Right kidney (tissue), 1 donor: ENCODE measurements at regions not wholly inside any gene's neighbourhood (a gene's known extent, or its start where the extent isn't known, plus 50 kb on each side); places are given as distances from the start of the nearest gene placed in this dataset.

Experiments
- DNase-seq: peaks from one replicate; pipeline ENCODE4 v3.0.0-alpha.2; 2016

- DNase-seq, result no peak
These were observed 102.3 kb upstream of the TMPRSS2 start for GRCh38 chr21:41610042-41610839.

DNA sequence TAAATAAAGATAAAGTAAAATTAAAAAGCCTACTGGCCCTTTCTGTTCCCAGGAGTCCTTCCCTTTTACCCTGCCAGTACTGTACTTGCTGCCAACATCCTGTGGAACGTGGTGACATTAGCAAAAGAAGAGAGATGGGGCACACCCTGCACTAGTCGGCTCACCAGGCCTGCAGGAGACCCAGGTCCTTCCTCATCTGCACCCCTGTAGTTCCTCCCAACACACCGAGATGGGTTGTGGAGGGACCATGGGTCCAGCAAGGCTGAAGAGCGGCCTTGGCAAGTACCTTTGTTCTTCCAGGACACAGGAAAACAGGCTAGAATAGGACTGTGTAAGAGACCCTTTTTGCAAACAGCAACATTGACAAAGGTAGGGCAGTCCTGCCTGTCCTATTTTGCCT, 98.7 kb upstream of the TMPRSS2 start:
- DNase-seq, result no peak

DNA sequence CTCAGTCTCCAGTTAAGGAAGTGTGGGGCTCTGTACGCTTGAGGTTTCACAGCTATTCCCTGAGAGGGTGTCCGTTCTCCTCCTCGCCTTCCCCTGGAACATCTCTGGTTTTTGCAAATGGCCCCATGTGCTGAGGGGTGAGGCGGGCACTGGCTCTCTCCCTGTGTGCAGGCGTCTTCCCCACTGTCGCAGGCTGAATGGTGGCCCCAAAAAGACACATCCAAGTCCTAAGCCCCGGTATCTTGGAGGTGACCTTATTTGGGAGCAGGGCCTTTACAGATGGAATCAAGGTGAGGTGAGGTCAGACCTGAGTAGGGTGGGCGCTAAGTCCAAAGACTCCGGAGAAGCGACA, 98.0 kb upstream of the TMPRSS2 start:
- DNase-seq, result no peak

GRCh38 chr21:41605178-41605933, 97.4 kb upstream of the TMPRSS2 start:
- DNase-seq, result no peak

DNA sequence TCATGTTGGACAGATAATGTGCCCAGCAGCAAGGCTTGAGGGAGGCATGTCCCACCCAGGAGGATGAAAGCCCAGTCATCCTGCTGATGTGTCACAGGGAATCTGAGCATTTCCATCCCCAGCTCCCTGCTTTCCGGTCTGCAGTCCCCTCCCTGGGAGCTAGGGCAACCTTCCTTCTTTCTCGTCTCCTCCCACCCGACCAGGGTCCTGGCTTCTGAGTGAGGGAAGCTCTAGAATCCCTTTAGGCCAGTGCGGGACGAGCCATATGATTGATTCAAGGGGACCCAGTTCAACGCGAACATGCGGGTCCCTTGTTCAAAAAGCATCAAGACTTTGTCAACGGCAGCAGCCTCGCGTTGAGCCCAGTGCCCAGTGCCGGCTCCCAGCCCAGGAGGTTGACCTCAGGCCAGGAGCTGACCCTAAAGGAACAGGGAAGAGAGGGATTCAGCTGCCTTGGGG, 96.7 kb upstream of the TMPRSS2 start:
- no peak for DNase-seq

DNA sequence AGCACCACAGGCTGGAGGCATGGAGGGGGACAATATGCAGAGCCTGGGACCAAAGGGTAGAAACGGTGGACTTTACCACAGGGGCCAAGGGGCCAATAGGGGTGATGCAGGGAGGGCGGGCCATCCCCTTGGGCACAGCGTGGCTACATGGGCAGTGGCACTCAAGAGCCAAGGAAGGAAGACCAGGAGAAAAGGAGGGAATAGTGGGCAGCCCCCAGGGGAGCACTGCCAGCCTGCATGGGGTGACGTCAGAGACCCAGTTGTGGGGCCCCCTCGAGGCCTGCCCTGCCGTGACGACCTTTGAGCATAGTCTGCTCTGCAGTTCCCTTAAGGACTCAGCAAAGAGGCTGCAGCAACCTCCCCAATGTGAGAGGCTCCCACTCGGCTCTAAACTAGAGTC, 95.5 kb upstream of the TMPRSS2 start:
- DNase-seq, result no peak

DNA sequence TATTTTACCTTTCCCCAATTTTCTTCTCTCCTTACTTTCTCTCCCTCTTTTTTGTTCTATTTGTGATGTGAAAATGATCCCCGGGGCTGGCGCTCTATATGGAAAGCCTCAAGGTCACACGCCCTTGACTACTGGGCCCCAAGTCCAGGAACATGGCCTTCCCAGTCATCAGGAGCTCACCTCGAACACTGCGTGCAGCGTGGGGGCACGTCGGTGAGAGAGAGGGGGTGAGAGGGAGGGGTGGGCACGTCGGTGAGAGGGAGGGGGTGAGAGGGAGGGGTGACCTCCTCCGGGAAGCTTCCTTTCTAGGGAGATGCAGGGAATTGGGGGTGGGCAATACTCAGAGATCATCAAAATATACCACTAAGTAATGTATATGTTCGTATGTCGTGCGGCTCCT, 94.6 kb upstream of the TMPRSS2 start:
- DNase-seq, result no peak

DNA sequence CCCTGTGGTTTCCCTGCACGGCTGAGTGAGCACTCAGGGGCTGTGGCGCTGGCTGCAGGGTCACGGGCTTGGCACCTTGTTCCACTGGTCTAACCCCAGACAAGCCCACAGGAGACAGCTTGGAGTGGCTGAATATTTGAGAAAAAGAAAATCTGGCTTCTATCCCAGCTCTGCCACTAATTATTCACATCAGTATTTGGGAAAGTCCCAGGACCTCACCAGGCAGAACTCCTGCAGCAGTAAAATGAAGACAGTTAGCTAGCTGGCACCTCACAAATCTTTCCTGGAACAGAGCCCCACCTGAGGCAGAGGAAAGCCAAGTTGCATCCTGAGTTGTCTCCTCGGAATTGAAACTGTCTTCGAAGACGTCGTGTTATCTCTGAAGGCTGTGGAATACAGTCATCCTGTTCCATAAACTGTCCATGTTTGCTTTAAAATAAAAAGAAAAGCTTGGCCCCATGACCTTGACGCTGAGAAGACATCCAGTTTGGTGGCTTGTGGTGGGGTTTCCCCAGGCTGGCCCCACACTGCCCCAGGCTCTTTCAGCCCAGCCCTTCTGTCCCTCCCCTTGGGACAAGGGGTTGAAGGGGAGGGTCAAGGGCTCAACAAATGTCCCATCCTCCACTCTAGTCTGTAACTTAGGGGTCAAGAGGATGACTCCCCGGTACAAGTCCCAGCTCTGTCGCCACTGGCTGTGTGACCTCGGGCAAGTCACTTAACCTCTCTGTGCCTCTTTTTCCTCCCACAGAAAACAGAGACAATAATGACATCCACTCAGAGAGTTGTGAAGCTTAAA, 93.8 kb upstream of the TMPRSS2 start:
- DNase-seq, result no peak

DNA sequence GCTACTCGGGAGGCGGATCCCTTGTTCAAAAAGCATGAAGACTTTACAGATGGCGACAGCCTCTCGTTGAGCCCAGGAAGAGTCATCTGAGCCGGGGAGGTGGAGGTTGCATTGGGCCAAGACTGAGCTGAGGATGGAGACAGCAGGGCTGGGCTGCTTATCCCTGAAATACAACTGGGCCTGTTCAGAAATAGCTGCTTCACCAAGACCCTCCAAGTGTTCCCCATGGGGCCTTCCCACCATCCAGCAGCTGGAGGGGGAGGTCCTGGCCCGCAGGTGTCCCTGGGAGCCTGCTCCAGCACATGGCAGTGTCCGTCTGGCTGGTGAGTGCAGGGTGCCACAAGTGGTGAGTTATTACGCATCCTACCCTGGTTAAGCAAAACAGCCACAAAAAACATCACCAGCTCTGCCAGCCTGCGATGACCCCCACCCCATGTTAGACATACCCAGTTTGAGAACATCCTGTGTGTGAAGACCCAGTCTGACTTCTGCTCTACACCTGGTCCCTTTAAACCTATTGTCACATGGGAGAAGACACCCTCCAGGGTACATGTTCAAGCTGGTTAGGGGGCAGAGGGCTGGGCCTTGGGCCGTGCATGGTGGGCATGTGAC, 93.1 kb upstream of the TMPRSS2 start:
- DNase-seq, result no peak

DNA sequence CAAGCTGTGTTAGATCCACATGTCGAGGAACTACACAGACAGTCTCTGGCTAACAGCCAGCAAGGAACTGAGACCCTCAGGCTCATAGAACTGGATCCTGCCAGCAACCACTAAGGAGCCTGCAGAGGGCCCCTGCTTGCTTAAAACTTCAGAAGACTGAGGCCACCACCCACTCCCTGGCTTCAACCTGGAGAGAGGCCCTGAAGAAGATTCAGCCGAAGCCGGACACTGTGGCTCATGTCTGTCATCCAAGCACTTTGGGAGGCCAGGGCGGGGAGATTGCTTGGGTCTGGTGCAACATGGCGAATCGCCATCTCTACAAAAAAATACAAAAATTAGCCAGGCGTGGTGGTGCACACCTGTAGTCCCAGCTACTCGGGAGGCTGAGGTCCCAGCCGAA, 92.6 kb upstream of the TMPRSS2 start:
- DNase-seq, result no peak

DNA sequence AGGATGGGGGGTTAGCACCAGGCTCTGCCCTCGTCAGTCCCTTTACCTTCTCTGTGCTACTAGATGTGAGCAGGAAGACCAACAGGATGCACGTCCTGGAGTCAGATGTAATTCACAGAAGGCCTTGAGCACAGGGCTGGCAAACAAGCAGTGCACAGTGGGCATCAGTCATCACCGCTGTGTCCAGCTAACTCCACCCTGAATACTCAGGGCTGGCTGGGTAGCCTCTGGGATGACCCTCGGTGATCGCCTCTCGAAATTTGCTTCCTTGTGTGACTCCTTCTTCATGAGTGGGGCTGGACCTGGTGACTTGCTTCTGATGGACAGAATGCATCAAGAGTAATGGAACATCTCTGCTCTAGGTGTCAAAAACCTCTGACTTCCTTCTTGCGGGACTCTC, 92.2 kb upstream of the TMPRSS2 start:
- no peak for DNase-seq

DNA sequence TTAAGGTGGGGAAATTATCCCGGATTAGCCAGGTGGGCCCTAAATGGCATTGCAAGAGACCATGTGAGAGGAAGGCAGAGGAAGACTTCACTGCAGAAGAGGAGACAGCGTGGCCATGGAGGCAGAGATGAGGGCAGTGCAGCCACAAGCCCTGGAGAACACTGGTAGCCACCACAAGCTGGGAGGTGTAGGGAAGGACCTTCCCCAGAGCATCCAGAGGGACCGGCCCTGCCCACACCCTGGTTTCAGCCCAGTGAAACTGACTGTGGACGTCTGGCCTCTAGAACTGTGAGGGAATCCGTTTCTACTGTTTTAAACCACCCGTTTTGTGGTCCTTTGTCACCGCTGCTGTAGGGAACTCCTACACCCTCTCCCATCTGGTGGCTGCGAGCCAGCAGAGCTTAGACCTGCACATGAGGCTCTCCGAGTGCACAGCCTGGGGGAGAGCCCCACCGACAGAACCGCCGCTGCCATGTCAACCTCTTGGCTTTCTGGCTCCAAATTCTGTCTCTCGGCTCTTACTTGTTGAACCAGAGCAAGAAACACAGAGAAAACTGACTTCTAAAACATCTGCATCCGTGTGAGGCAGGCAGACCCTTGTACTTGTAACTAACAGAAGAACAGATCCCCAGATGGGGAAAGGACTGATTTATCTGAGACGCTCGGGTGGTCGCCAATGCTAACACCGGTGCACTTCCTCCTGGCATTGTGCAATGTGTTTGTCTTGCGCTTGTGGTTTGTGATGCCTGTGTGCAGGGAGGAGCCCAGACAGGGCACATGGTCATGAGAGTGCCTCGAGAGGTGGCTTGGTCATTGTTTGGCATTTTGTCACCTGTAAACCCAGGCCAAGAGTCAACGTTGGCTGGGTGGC, 90.8 kb upstream of the TMPRSS2 start:
- no peak for DNase-seq

GRCh38 chr21:41597811-41598231, 89.9 kb upstream of the TMPRSS2 start:
- no peak for DNase-seq

DNA sequence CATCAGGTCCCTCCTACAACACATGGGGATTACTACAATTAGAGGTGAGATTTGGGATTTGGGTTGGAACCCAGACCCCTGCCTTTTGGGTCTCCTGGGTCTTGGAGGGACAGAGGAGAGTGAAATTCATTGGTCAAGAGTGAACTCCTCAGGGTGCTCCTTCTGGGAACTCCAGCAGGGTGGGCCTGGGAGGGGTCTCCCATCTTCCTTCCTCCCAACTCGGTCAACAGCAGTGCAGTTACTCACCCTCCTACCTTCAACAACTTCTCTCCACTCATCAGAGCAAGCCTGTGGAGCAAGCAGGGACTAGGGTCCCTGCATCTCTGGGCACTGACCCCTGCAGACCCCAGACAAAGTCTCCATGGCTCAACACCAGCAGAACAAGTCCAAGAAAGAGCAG, 89.3 kb upstream of the TMPRSS2 start:
- no peak for DNase-seq

- no peak for DNase-seq
These were observed 88.4 kb upstream of the TMPRSS2 start for GRCh38 chr21:41596241-41596925.

GRCh38 chr21:41594268-41594667, 86.3 kb upstream of the TMPRSS2 start:
- no peak for DNase-seq

GRCh38 chr21:41593760-41594138, 85.8 kb upstream of the TMPRSS2 start:
- no peak for DNase-seq

- DNase-seq, result no peak
These were observed 85.2 kb upstream of the TMPRSS2 start for GRCh38 chr21:41593051-41593759.

GRCh38 chr21:41589620-41590175, 81.7 kb upstream of the TMPRSS2 start:
- no peak for DNase-seq

- no peak for DNase-seq
These were observed 81.2 kb upstream of the TMPRSS2 start for GRCh38 chr21:41589131-41589530.
